ENCODE measurements at regions not wholly inside any gene's neighbourhood (a gene's known extent, or its start where the extent isn't known, plus 50 kb on each side); places are given as distances from the start of the nearest gene placed in this dataset.
"Not testable (repeated sequence)": the region's sequence is repeated elsewhere in the genome, so short reads cannot be mapped to it uniquely, and the experiment has no call there.

- no peak for DNase-seq (ENCODE audit: low spot score in 2 of 2)
- 72 to 79% methylated on average over 3 of the region's 3 CpGs for WGBS, 2 donors
- intact Hi-C loops (cut with DNase I; ENCODE audit: low total_unique reads), result no loop called here
- no peak for TF ChIP-seq POLR2A (IDR thresholded peaks at IDR 0.05)
- TF ChIP-seq, protein P1, sequence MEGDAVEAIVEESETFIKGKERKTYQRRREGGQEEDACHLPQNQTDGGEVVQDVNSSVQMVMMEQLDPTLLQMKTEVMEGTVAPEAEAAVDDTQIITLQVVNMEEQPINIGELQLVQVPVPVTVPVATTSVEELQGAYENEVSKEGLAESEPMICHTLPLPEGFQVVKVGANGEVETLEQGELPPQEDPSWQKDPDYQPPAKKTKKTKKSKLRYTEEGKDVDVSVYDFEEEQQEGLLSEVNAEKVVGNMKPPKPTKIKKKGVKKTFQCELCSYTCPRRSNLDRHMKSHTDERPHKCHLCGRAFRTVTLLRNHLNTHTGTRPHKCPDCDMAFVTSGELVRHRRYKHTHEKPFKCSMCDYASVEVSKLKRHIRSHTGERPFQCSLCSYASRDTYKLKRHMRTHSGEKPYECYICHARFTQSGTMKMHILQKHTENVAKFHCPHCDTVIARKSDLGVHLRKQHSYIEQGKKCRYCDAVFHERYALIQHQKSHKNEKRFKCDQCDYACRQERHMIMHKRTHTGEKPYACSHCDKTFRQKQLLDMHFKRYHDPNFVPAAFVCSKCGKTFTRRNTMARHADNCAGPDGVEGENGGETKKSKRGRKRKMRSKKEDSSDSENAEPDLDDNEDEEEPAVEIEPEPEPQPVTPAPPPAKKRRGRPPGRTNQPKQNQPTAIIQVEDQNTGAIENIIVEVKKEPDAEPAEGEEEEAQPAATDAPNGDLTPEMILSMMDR (IDR thresholded peaks at IDR 0.05), result no peak
- no peak overlapping the region for H3K4me3 ChIP-seq (ENCODE audit: low read depth, poor library complexity, severe bottlenecking)
Measured at GRCh38 chr1:60619581-60619980, 462.8 kb upstream of the NFIA start.

GRCh38 chr1:60615666-60616065 is 466.7 kb upstream of the NFIA start:
- intact Hi-C loops (cut with DNase I; ENCODE audit: low total_unique reads), result no loop called here
- no peak overlapping the region for H3K4me3 ChIP-seq (ENCODE audit: low read depth, poor library complexity, severe bottlenecking)
- DNase-seq (ENCODE audit: low spot score in 2 of 2), result no peak
- 86 to 87% methylated on average over 3 of the region's 3 CpGs for WGBS, 2 donors
- TF ChIP-seq, protein P1 (IDR thresholded peaks at IDR 0.05), result no peak
- no peak for TF ChIP-seq POLR2A (IDR thresholded peaks at IDR 0.05)

DNA sequence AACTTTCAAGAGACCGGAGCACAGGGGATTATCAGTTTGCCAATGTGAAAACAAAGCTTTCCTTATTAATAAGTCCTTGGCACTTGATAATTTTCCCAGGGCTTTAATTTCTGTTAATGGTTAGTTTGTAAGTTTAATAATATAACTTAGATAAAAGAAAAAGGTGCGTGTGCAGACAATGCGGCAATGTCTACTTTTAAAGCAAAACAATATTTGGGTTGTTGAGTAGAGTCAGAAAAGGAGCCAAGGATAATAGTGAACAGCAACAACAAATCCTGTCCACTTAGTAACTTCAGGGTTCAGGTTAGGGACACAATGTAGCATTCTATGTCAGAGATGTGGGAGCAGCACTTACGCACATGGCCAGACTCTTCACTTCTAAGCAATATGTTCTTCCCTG is 469.6 kb upstream of the NFIA start:
- no peak for DNase-seq (ENCODE audit: low spot score in 2 of 2)
- WGBS, 2 donors, result 87 to 92% methylated on average over 4 of the region's 4 CpGs

DNA sequence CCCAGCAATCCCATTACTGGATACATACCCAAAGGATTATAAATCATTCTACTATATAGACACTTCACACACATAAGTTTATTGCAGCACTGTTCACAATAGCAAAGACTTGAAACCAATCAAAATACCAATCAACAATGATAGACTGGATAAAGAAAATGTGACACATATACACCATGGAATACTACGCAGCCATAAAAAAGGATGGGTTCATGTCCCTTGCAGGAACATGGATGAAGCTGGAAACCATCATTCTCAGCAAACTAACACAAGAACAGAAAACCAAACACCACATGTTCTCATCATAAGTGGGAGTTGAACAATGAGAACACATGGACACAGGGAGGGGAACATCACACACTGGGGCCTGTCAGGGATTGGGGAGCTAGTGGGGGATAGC is 475.4 kb upstream of the NFIA start:
- H3K4me3 ChIP-seq (ENCODE audit: low read depth, poor library complexity, severe bottlenecking); intact Hi-C loops (cut with DNase I; ENCODE audit: low total_unique reads); DNase-seq (ENCODE audit: low spot score in 2 of 2): not testable (repeated sequence)
- 92% methylated on average over 1 of the region's 1 CpG for WGBS, 2 donors

More for the DNA sequence above, 469.6 kb upstream of the NFIA start:
- intact Hi-C loops (cut with DNase I; ENCODE audit: low total_unique reads), result no loop called here
- no peak for TF ChIP-seq POLR2A (IDR thresholded peaks at IDR 0.05)
- TF ChIP-seq, protein P1 (IDR thresholded peaks at IDR 0.05), result no peak
- H3K4me3 ChIP-seq (ENCODE audit: low read depth, poor library complexity, severe bottlenecking), result no peak overlapping the region

DNA sequence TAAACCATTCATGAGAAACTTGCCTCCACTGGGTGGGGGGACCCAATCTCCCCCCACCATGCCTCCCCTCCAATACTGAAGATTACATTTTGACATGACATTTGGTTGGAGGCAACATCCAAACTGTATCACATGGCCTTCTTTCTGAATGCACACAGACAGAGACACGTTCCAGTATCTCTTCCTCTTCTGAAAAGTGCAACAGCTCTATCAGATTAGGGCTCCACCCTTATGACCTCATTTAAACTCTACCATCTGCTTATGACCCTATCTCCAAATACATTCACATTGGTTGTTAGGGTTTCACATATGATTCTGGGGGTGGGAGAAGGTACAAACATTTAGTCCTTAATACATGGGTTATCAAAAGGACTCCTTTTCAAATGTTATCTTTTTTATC is 481.8 kb upstream of the NFIA start:
- WGBS, 2 donors, result 66 to 72% methylated on average over 1 of the region's 1 CpG
- intact Hi-C loops (cut with DNase I; ENCODE audit: low total_unique reads), result no loop called here
- H3K4me3 ChIP-seq (ENCODE audit: low read depth, poor library complexity, severe bottlenecking), result no peak overlapping the region
- TF ChIP-seq, protein P1 (IDR thresholded peaks at IDR 0.05), result no peak
- no peak for TF ChIP-seq POLR2A (IDR thresholded peaks at IDR 0.05)
- DNase-seq (ENCODE audit: low spot score in 2 of 2), result no peak

- TF ChIP-seq, protein P1 (IDR thresholded peaks at IDR 0.05), result no peak
- no peak for TF ChIP-seq POLR2A (IDR thresholded peaks at IDR 0.05)
- no peak for DNase-seq (ENCODE audit: low spot score in 2 of 2)
- intact Hi-C loops (cut with DNase I; ENCODE audit: low total_unique reads), result no loop called here
- WGBS, 2 donors, result 63 to 64% methylated on average over 1 of the region's 1 CpG
- H3K4me3 ChIP-seq (ENCODE audit: low read depth, poor library complexity, severe bottlenecking), result no peak overlapping the region
Measured at GRCh38 chr1:60599574-60599973, 482.8 kb upstream of the NFIA start.

All from lower leg skin (tissue), 4 donors.